SK-N-SH treated with all-trans-retinoic acid at 6 μM for 48 hours (cell line): ENCODE measurements at regions not wholly inside any gene's neighbourhood (a gene's known extent, or its start where the extent isn't known, plus 50 kb on each side); places are given as distances from the start of the nearest gene placed in this dataset.

Source experiments
- BACH2 ChIP-seq: fragments of 250-450 bp; sonication (Bioruptor Pico); IDR thresholded peaks from 2 replicates; pipeline ENCODE4 v1.9.0; 2021; ENCODE audit warnings: mild to moderate bottlenecking, borderline replicate concordance
- CSDC2 ChIP-seq: fragments of 250-450 bp; sonication (Bioruptor Pico); IDR thresholded peaks from 2 replicates; pipeline ENCODE4 v1.5.0; 2020; ENCODE audit warnings: mild to moderate bottlenecking, moderate library complexity
- ESRRG ChIP-seq: fragments of 250-450 bp; sonication (Bioruptor Pico); IDR thresholded peaks from 2 replicates; pipeline ENCODE4 v1.6.1; 2021; ENCODE audit warnings: mild to moderate bottlenecking
- ISL1 ChIP-seq: fragments of 250-450 bp; sonication (Bioruptor Pico); IDR thresholded peaks from 2 replicates; pipeline ENCODE4 v2.1.2; 2022; ENCODE audit warnings: mild to moderate bottlenecking, moderate library complexity
- OSR1 ChIP-seq: fragments of 250-450 bp; sonication (Bioruptor Pico); IDR thresholded peaks from 2 replicates; pipeline ENCODE4 v1.8.0; 2022; ENCODE audit warnings: moderate library complexity, mild to moderate bottlenecking, inconsistent platforms
- RARB ChIP-seq: fragments of 250-450 bp; sonication (Bioruptor Pico); IDR thresholded peaks from 2 replicates; pipeline ENCODE4 v1.8.0; 2021; ENCODE audit warnings: mild to moderate bottlenecking, moderate library complexity
- TOX ChIP-seq: fragments of 250-450 bp; sonication (Bioruptor Pico); IDR thresholded peaks from 2 replicates; pipeline ENCODE4 v1.8.0; 2021; ENCODE audit warnings: mild to moderate bottlenecking, moderate library complexity, borderline replicate concordance
- ZFP3 ChIP-seq: fragments of 250-450 bp; sonication (Bioruptor Pico); IDR thresholded peaks from 2 replicates; pipeline ENCODE4 v1.5.0; 2020; ENCODE audit warnings: mild to moderate bottlenecking, moderate library complexity
- ZFP30 ChIP-seq: fragments of 450-650 bp; formaldehyde crosslinking; IDR thresholded peaks from 2 replicates; pipeline ENCODE4 v1.5.0; 2022; ENCODE audit warnings: mild to moderate bottlenecking, moderate library complexity
- TF ChIP-seq, protein P1 (sequence below): fragments of 250-450 bp; sonication (Bioruptor Pico); IDR thresholded peaks from 2 replicates; pipeline ENCODE4 v1.5.1; 2020; ENCODE audit warnings: low read depth, mild to moderate bottlenecking, moderate library complexity
- TF ChIP-seq, protein P2 (sequence below): fragments of 250-450 bp; sonication (Bioruptor Pico); IDR thresholded peaks from 2 replicates; pipeline ENCODE4 v1.8.0; 2020; ENCODE audit warnings: mild to moderate bottlenecking, moderate library complexity, borderline replicate concordance

DNA sequence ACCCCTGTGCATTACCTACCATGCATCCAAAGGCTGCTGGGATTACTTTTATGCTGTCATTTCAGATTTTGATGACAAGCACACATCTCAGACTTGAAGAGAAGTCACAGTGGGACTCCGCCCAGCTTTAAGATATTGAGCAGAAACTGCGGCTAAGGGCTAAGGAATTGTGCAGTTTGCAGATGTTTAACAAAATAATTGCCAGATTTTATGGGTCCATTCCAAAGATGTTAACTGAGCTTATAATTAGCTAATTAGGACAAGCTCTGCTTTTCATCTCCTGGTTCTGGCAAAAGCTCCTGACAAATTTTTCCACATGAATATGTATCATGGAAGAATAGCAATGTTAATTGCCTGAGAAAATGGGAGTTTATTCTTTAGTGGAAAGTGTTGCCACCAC is 344.4 kb upstream of the ATXN7L3B start:
- TF ChIP-seq RARB (CRISPR knock-in tag) (no peak), ESRRG (no peak), ZFP3 (CRISPR knock-in tag) (no peak), ZFP30 (CRISPR knock-in tag) (no peak), CSDC2 (CRISPR knock-in tag) (no peak), TOX (CRISPR knock-in tag) (no peak), ISL1 (no peak), BACH2 (no peak), OSR1 (no peak)
- TF ChIP-seq, protein P1, sequence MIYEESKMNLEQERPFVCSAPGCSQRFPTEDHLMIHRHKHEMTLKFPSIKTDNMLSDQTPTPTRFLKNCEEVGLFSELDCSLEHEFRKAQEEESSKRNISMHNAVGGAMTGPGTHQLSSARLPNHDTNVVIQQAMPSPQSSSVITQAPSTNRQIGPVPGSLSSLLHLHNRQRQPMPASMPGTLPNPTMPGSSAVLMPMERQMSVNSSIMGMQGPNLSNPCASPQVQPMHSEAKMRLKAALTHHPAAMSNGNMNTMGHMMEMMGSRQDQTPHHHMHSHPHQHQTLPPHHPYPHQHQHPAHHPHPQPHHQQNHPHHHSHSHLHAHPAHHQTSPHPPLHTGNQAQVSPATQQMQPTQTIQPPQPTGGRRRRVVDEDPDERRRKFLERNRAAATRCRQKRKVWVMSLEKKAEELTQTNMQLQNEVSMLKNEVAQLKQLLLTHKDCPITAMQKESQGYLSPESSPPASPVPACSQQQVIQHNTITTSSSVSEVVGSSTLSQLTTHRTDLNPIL (CRISPR knock-in tag), result no peak
- TF ChIP-seq, protein P2, sequence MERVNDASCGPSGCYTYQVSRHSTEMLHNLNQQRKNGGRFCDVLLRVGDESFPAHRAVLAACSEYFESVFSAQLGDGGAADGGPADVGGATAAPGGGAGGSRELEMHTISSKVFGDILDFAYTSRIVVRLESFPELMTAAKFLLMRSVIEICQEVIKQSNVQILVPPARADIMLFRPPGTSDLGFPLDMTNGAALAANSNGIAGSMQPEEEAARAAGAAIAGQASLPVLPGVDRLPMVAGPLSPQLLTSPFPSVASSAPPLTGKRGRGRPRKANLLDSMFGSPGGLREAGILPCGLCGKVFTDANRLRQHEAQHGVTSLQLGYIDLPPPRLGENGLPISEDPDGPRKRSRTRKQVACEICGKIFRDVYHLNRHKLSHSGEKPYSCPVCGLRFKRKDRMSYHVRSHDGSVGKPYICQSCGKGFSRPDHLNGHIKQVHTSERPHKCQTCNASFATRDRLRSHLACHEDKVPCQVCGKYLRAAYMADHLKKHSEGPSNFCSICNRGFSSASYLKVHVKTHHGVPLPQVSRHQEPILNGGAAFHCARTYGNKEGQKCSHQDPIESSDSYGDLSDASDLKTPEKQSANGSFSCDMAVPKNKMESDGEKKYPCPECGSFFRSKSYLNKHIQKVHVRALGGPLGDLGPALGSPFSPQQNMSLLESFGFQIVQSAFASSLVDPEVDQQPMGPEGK (CRISPR knock-in tag), result no peak
